IMR-90 (cell line): ENCODE measurements at regions not wholly inside any gene's neighbourhood (a gene's known extent, or its start where the extent isn't known, plus 50 kb on each side); places are given as distances from the start of the nearest gene placed in this dataset.

Experiments
- ATAC-seq: fragments of 200-7000 bp; cut with Tn5 transposase; 2 replicates; pipeline ENCODE4 v1.9.1; 2020; ENCODE audit warnings: low read depth, mild to moderate bottlenecking, moderate library complexity
- BruUV-seq: library from RNA; stranded (reverse); fragments of 400-500 nt; replicated peaks from 2 replicates; lab custom pipeline; 2021; lab: Mats Ljungman, UMichigan
- CTCF ChIA-PET: fragments of 300-600 bp; formaldehyde crosslinking; extraction: SDS; loops from one replicate; lab custom pipeline; 2021; ENCODE audit warnings: antibody characterized with exemption; lab: Yijun Ruan, JAX
- POLR2A ChIA-PET: fragments of 300-600 bp; sonication (Branson Sonifier 250); formaldehyde crosslinking; loops from one replicate; lab custom pipeline; 2022; ENCODE audit warnings: antibody characterized with exemption; ENCODE audit not compliant: unreplicated experiment; lab: Charles Lee
- DNase-seq: peaks from one replicate; pipeline ENCODE4 v3.0.0; 2013
- H2AFZ ChIP-seq: replicated peaks from 2 replicates; pipeline ENCODE3; 2013; ENCODE audit warnings: low read length, mild to moderate bottlenecking; ENCODE audit not compliant: poor library complexity
- H2AK5ac ChIP-seq: 2 replicates; pipeline ENCODE4 v1.6.1; 2013; ENCODE audit warnings: low read depth, low read length, inconsistent platforms
- H2AK9ac ChIP-seq: replicated peaks from 2 replicates; pipeline ENCODE3; 2013; ENCODE audit warnings: mild to moderate bottlenecking, low read depth, low read length, moderate library complexity; ENCODE audit not compliant: poor library complexity
- H2BK120ac ChIP-seq: 2 replicates; pipeline ENCODE4 v1.6.1; 2013; ENCODE audit warnings: low read depth, low read length, inconsistent platforms
- H2BK15ac ChIP-seq: 3 replicates; pipeline ENCODE4 v1.6.1; 2013; ENCODE audit warnings: low read depth, low read length, inconsistent platforms
- H2BK20ac ChIP-seq: 2 replicates; pipeline ENCODE4 v1.6.1; 2013; ENCODE audit warnings: low read depth, mild to moderate bottlenecking, inconsistent platforms, low read length, moderate library complexity
- H2BK5ac ChIP-seq: 2 replicates; pipeline ENCODE4 v1.6.1; 2013; ENCODE audit warnings: mild to moderate bottlenecking, low read depth, low read length, inconsistent platforms; ENCODE audit not compliant: poor library complexity, severe bottlenecking
- H3K14ac ChIP-seq: replicated peaks from 2 replicates; pipeline ENCODE4 v1.6.1; 2013; ENCODE audit warnings: low read depth, low read length, inconsistent platforms
- H3K18ac ChIP-seq: 2 replicates; pipeline ENCODE4 v1.6.1; 2013; ENCODE audit warnings: low read depth, low read length, control low read depth
- H3K23ac ChIP-seq: 2 replicates; pipeline ENCODE4 v1.6.1; 2013; ENCODE audit warnings: low read depth, low read length, inconsistent platforms
- H3K27ac ChIP-seq: 2 replicates; pipeline ENCODE4 v1.5.1; 2013; ENCODE audit warnings: mild to moderate bottlenecking, control low read depth, low read length; ENCODE audit not compliant: insufficient read depth
- H3K27me3 ChIP-seq: 2 replicates; pipeline ENCODE4 v1.6.1; 2013; ENCODE audit warnings: low read length; ENCODE audit not compliant: control insufficient read depth, insufficient read depth
- H3K36me3 ChIP-seq: 2 replicates; pipeline ENCODE4 v1.6.1; 2013; ENCODE audit warnings: low read length, mixed read lengths; ENCODE audit not compliant: control insufficient read depth, insufficient read depth
- H3K4ac ChIP-seq: 2 replicates; pipeline ENCODE4 v1.6.1; 2013; ENCODE audit warnings: low read depth, low read length, inconsistent platforms
- H3K4me1 ChIP-seq: 2 replicates; pipeline ENCODE4 v1.6.1; 2013; ENCODE audit warnings: low read length, mixed read lengths; ENCODE audit not compliant: control insufficient read depth, insufficient read depth
- H3K4me2 ChIP-seq: 2 replicates; pipeline ENCODE4 v1.6.1; 2013; ENCODE audit warnings: low read depth, mild to moderate bottlenecking, control low read depth, low read length, moderate library complexity
- H3K4me3 ChIP-seq: 2 replicates; pipeline ENCODE4 v1.5.1; 2013; ENCODE audit warnings: low read depth, mild to moderate bottlenecking, control low read depth, low read length, moderate library complexity; ENCODE audit not compliant: insufficient read depth
- H3K56ac ChIP-seq: 2 replicates; pipeline ENCODE4 v1.6.1; 2013; ENCODE audit warnings: low read length, inconsistent platforms; ENCODE audit not compliant: insufficient read depth; ENCODE audit errors: extremely low read depth
- H3K79me1 ChIP-seq, 2 experiments: 2 replicates each; pipeline ENCODE4 v1.6.1; 2013; ENCODE audit warnings: low read length in 2 of 2, inconsistent platforms in 1 of 2, low read depth in 1 of 2
- H3K9ac ChIP-seq: 2 replicates; pipeline ENCODE4 v1.6.1; 2013; ENCODE audit warnings: low read depth, low read length, control low read depth
- H3K9me1 ChIP-seq: 2 replicates; pipeline ENCODE4 v1.6.1; 2013; ENCODE audit warnings: low read length, inconsistent platforms; ENCODE audit not compliant: insufficient read depth
- H3K9me3 ChIP-seq: 2 replicates; pipeline ENCODE4 v1.6.1; 2013; ENCODE audit warnings: low read length; ENCODE audit not compliant: control insufficient read depth, insufficient read depth
- H4K20me1 ChIP-seq: 2 replicates; pipeline ENCODE4 v1.6.1; 2013; ENCODE audit warnings: low read length, inconsistent platforms; ENCODE audit not compliant: insufficient read depth
- H4K5ac ChIP-seq: 2 replicates; pipeline ENCODE4 v1.6.1; 2013; ENCODE audit warnings: mild to moderate bottlenecking, low read depth, low read length, control low read depth
- H4K8ac ChIP-seq, 2 experiments: 2 replicates each; pipeline ENCODE4 v1.6.1; 2013; ENCODE audit warnings: low read depth in 2 of 2, low read length in 2 of 2, control low read depth in 1 of 2, inconsistent platforms in 1 of 2
- H4K91ac ChIP-seq: 2 replicates; pipeline ENCODE4 v1.6.1; 2013; ENCODE audit warnings: low read depth, low read length, inconsistent platforms; ENCODE audit not compliant: insufficient read depth
- BHLHE40 ChIP-seq: fragments of 150-350 bp; IDR thresholded peaks from 2 replicates; pipeline ENCODE4 v1.6.1; 2016; ENCODE audit warnings: mild to moderate bottlenecking, low read depth, low read length
- CEBPB ChIP-seq: IDR thresholded peaks from 2 replicates; pipeline ENCODE4 v1.6.1; 2012; ENCODE audit warnings: low read depth, low read length, improper control_type of control experiment
- CHD1 ChIP-seq: IDR thresholded peaks from 2 replicates; pipeline ENCODE4 v1.6.1; 2012; ENCODE audit warnings: low read depth, low read length, improper control_type of control experiment
- FOS ChIP-seq: fragments of 150-350 bp; IDR thresholded peaks from 2 replicates; pipeline ENCODE4 v1.6.1; 2016; ENCODE audit warnings: low read depth, low read length
- MAFK ChIP-seq: IDR thresholded peaks from 2 replicates; pipeline ENCODE4 v1.6.1; 2012; ENCODE audit warnings: low read depth, low read length, improper control_type of control experiment
- MAZ ChIP-seq: IDR thresholded peaks from 2 replicates; pipeline ENCODE4 v1.6.1; 2012; ENCODE audit warnings: low read depth, mild to moderate bottlenecking, low read length, improper control_type of control experiment, moderate library complexity, borderline replicate concordance
- MXI1 ChIP-seq: IDR thresholded peaks from 2 replicates; pipeline ENCODE4 v1.6.1; 2012; ENCODE audit warnings: low read depth, mild to moderate bottlenecking, low read length, moderate library complexity, borderline replicate concordance
- NFE2L2 ChIP-seq: fragments of 150-350 bp; IDR thresholded peaks from 2 replicates; pipeline ENCODE4 v1.6.1; 2016; ENCODE audit warnings: low read depth, mild to moderate bottlenecking, low read length
- POLR2A ChIP-seq: IDR thresholded peaks from 2 replicates; pipeline ENCODE4 v1.6.1; 2012; ENCODE audit warnings: mild to moderate bottlenecking, low read depth, low read length
- RFX5 ChIP-seq: IDR thresholded peaks from 2 replicates; pipeline ENCODE4 v1.8.0; 2012; ENCODE audit warnings: low read depth, mild to moderate bottlenecking, low read length, moderate library complexity
- SMC3 ChIP-seq: fragments of 150-350 bp; IDR thresholded peaks from 2 replicates; pipeline ENCODE4 v1.6.1; 2016; ENCODE audit warnings: low read depth, mild to moderate bottlenecking, antibody characterized with exemption, low read length, moderate library complexity
- USF2 ChIP-seq: fragments of 150-350 bp; IDR thresholded peaks from 2 replicates; pipeline ENCODE4 v1.6.1; 2017; ENCODE audit warnings: mild to moderate bottlenecking, antibody characterized with exemption, low read length, low read depth
- WGBS, 2 experiments: methylation state at CpG; one replicate each; pipeline versions ENCODE4 v1.1.5 to v1.1.7; 2013; ENCODE audit warnings: missing lambda C conversion rate in 2 of 2; ENCODE audit not compliant: insufficient read length in 1 of 2; ENCODE audit errors: extremely low coverage in 2 of 2; 5-methylcytosine and 5-hydroxymethylcytosine counted together
- dilution Hi-C: fragments of 300-500 bp; cut with HindIII; formaldehyde crosslinking; loops from one replicate; pipeline ENCODE4 v1.14.3; 2018; ENCODE audit warnings: low sequenced_read_pairs; ENCODE audit not compliant: unreplicated experiment
- in situ Hi-C: fragments of 300-500 bp; cut with MboI; formaldehyde crosslinking; loops from 3 replicates; pipeline ENCODE4 v1.14.3; 2019; ENCODE audit warnings: low sequenced_read_pairs, inconsistent platforms, mixed read lengths
- intact Hi-C: fragments of 100-400 bp; cut with micrococcal nuclease; formaldehyde crosslinking; loops from 2 replicates; pipeline ENCODE4 v1.10.0; 2022
- TF ChIP-seq, protein P1 (sequence below): conservative IDR thresholded peaks from 2 replicates; pipeline ENCODE4 v1.5.1; 2012; ENCODE audit warnings: mild to moderate bottlenecking, low read depth, low read length, improper control_type of control experiment

DNA sequence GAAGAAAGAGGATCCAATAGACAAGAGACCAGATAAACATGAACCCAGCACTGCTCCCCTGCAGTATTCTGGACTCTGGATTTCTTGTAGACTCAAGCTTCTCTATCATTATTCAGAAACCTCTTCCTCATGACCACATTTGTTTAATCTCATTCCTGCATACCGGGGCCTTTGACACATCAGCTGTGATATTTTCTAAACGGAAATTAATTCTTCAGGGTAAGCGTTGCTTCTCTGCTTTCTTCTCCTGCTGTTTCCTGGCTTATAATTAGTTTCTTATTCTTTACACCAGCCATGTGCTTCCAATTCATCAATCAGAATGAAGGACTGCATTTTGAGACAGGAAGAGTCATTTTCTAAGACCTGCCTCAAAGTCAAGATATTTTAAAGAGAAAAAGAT, 54.2 kb upstream of the TARP start:
- no TSS peak for BruUV-seq
- Histone ChIP-seq H3K14ac (no peak overlapping the region), H4K8ac (no peak overlapping the region), H2AK9ac (no peak overlapping the region), H3K56ac (no peak overlapping the region), H4K5ac (no peak overlapping the region), H2BK5ac (no peak overlapping the region), H3K9ac (no peak overlapping the region), H2AFZ (no peak overlapping the region), H3K79me1 (no peaks in the 10 kb centered on the region), H3K36me3 (no peaks in the 10 kb centered on the region), H3K27ac (no peak overlapping the region), H2BK15ac (no peak overlapping the region), H3K4ac (no peak overlapping the region), H3K4me1 (no peaks in the 10 kb centered on the region), H3K9me3 (no peaks in the 10 kb centered on the region), H3K27me3 (peaks cover 3% of the 10 kb centered on the region), H2AK5ac (no peak overlapping the region), H2BK20ac (no peak overlapping the region), H3K18ac (no peak overlapping the region), H3K4me2 (no peak overlapping the region), H4K20me1 (no peaks in the 10 kb centered on the region), H3K23ac (no peak overlapping the region), H4K91ac (no peak overlapping the region), H2BK120ac (no peak overlapping the region), H3K4me3 (no peak overlapping the region), H3K9me1 (no peaks in the 10 kb centered on the region)
- DNase-seq (no peak), ATAC-seq (peak; percentile 64)
- dilution Hi-C loops, result no loop called here
- no peak for TF ChIP-seq MAZ
- no peak for TF ChIP-seq RFX5
- TF ChIP-seq MAFK, result no peak
- TF ChIP-seq CHD1, result no peak
- TF ChIP-seq POLR2A, result no peak
- no peak for TF ChIP-seq BHLHE40
- TF ChIP-seq, protein P1, sequence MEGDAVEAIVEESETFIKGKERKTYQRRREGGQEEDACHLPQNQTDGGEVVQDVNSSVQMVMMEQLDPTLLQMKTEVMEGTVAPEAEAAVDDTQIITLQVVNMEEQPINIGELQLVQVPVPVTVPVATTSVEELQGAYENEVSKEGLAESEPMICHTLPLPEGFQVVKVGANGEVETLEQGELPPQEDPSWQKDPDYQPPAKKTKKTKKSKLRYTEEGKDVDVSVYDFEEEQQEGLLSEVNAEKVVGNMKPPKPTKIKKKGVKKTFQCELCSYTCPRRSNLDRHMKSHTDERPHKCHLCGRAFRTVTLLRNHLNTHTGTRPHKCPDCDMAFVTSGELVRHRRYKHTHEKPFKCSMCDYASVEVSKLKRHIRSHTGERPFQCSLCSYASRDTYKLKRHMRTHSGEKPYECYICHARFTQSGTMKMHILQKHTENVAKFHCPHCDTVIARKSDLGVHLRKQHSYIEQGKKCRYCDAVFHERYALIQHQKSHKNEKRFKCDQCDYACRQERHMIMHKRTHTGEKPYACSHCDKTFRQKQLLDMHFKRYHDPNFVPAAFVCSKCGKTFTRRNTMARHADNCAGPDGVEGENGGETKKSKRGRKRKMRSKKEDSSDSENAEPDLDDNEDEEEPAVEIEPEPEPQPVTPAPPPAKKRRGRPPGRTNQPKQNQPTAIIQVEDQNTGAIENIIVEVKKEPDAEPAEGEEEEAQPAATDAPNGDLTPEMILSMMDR, result no peak
- TF ChIP-seq FOS, result no peak
- no peak for TF ChIP-seq USF2
- TF ChIP-seq MXI1, result no peak
- TF ChIP-seq NFE2L2, result no peak
- TF ChIP-seq CEBPB, result no peak
- TF ChIP-seq SMC3, result no peak
- WGBS, 2 experiments, result no CpG with 5 or more reads among the region's 3 CpGs
- ChIA-PET CTCF (interaction anchor here (1.1 kb wide), 1 partner anchor 8 kb away, joined by 4 read pairs; no protein-coding TSS in a partner anchor), POLR2A (no interaction called here)
- intact Hi-C loops, result no loop called here
- in situ Hi-C loops, result no loop called here
